ENCODE measurements at regions not wholly inside any gene's neighbourhood (a gene's known extent, or its start where the extent isn't known, plus 50 kb on each side); places are given as distances from the start of the nearest gene placed in this dataset.

- H2BK120ac ChIP-seq (replicated peaks; ENCODE audit: low read depth, low read length) = no peak overlapping the region
- H3K27ac ChIP-seq (ENCODE audit: low read depth, low read length) = no peak overlapping the region
- H3K79me2 ChIP-seq (ENCODE audit: control insufficient read depth in 1 of 2, insufficient read depth in 2 of 2, low read length in 2 of 2) = no peaks in the 10 kb centered on the region
- H2BK15ac ChIP-seq (ENCODE audit: low read length) = no peak overlapping the region
- H2AK5ac ChIP-seq (ENCODE audit: low read depth, low read length) = no peak overlapping the region
- H2AFZ ChIP-seq (ENCODE audit: low read length) = no peak overlapping the region
- no peak overlapping the region for H3K9ac ChIP-seq (replicated peaks in 1 of 4; ENCODE audit: extremely low read depth in 1 of 4, low read depth in 3 of 4, low read length in 3 of 4)
- 94% methylated on average over 2 of the region's 2 CpGs; no CpG with 5 or more reads in 1 of the 2 experiments for WGBS, 2 experiments (ENCODE audit: extremely low coverage in 1 of 2, insufficient coverage in 1 of 2, insufficient read length in 1 of 2, insufficient replicate concordance in 2 of 2, low coverage in 1 of 2, low lambda C conversion rate in 2 of 2, missing lambda C conversion rate in 1 of 2)
- no peak overlapping the region for H2BK20ac ChIP-seq (ENCODE audit: low read length)
- no peak overlapping the region for H4K5ac ChIP-seq (ENCODE audit: insufficient read length, low read depth, low read length)
- H3K4ac ChIP-seq (replicated peaks; ENCODE audit: insufficient read length, low read depth, low read length) = no peak overlapping the region
- H3K18ac ChIP-seq (ENCODE audit: extremely low read depth, low read length) = no peak overlapping the region
- H3K14ac ChIP-seq (ENCODE audit: insufficient read length) = no peak overlapping the region
- no peak overlapping the region for H3K56ac ChIP-seq (replicated peaks; ENCODE audit: insufficient read length, low read depth, low read length)
- H3K23ac ChIP-seq (ENCODE audit: insufficient read length) = no peak overlapping the region
- FAIRE-seq (no peak), DNase-seq (ENCODE audit: low read depth in 1 of 2, low spot score in 2 of 2) (no peak)
- peaks cover 0 to 4% (median 0%) of the 10 kb centered on the region in 4 experiments; a peak in 1 of 7 replicates for H3K27me3 ChIP-seq (replicated peaks in 1 of 4; ENCODE audit: control insufficient read depth in 3 of 4, extremely low read depth in 1 of 4, insufficient read depth in 3 of 4, low read length in 3 of 4)
- H3K4me3 ChIP-seq (ENCODE audit: extremely low read depth in 1 of 4, insufficient read depth in 2 of 4, low read depth in 3 of 4, low read length in 4 of 4) = no peak overlapping the region
- H4K91ac ChIP-seq (replicated peaks; ENCODE audit: insufficient read length, low read length) = no peak overlapping the region
- no peak overlapping the region for H3K4me2 ChIP-seq (ENCODE audit: insufficient read depth in 1 of 2, low read depth in 2 of 2, low read length in 2 of 2)
- H4K8ac ChIP-seq (ENCODE audit: extremely low read depth, insufficient read depth, low read length) = no peak overlapping the region
- ChIA-PET CTCF (ENCODE audit: partially characterized antibody) (interaction anchor here (0.7 to 1.1 kb wide), 2 partner anchors 10 to 47 kb away, joined by 3 read pairs; no protein-coding TSS in a partner anchor), POLR2A (ENCODE audit: partially characterized antibody) (no interaction called here)
- no peaks in the 10 kb centered on the region for H3K36me3 ChIP-seq (ENCODE audit: control insufficient read depth in 2 of 4, insufficient read depth in 4 of 4, low read length in 3 of 4)
- no peak overlapping the region for H2BK12ac ChIP-seq (ENCODE audit: low read depth, low read length)
- H4K20me1 ChIP-seq (replicated peaks in 1 of 2; ENCODE audit: control insufficient read depth in 1 of 2, insufficient read depth in 2 of 2, low read length in 2 of 2) = no peaks in the 10 kb centered on the region
- no peaks in the 10 kb centered on the region for H3K23me2 ChIP-seq (ENCODE audit: low read depth, low read length)
- no peaks in the 10 kb centered on the region for H3K9me3 ChIP-seq (ENCODE audit: insufficient read depth in 2 of 2, low read depth in 1 of 2, low read length in 1 of 2)
- H3K4me1 ChIP-seq (replicated peaks in 1 of 4; ENCODE audit: control insufficient read depth in 3 of 4, insufficient read depth in 4 of 4, low read length in 3 of 4) = peaks cover 0 to 5% (median 2%) of the 10 kb centered on the region in 4 experiments; a peak in 2 of 7 replicates
- no peak overlapping the region for H2BK5ac ChIP-seq (ENCODE audit: low read depth, low read length)
- H3K79me1 ChIP-seq (ENCODE audit: low read depth, low read length) = no peaks in the 10 kb centered on the region
- TF ChIP-seq CTCF (IDR thresholded peaks at IDR 0.05; ENCODE audit: control extremely low read depth in 1 of 3, insufficient read depth in 1 of 3, low read depth in 1 of 3, low read length in 3 of 3) (no peak), TBP (IDR thresholded peaks at IDR 0.05; ENCODE audit: low read depth, low read length) (no peak), SRF (IDR thresholded peaks at IDR 0.05; ENCODE audit: low read depth, low read length) (no peak), MAX (IDR thresholded peaks at IDR 0.05) (no peak), POLR2A (IDR thresholded peaks at IDR 0.05; ENCODE audit: control extremely low read depth in 1 of 2, low read depth in 2 of 2, low read length in 2 of 2) (no peak), RXRA (IDR thresholded peaks at IDR 0.05; ENCODE audit: insufficient read depth, low read depth, low read length) (no peak), CTBP2 (IDR thresholded peaks at IDR 0.05; ENCODE audit: borderline replicate concordance, insufficient read depth, insufficient read length, low read length) (no peak), BRCA1 (IDR thresholded peaks at IDR 0.05; ENCODE audit: low read depth, low read length) (no peak), KDM4A (IDR thresholded peaks at IDR 0.05; ENCODE audit: low read depth, low read length, severe bottlenecking) (no peak), GTF2F1 (IDR thresholded peaks at IDR 0.05; ENCODE audit: borderline replicate concordance, low read depth, low read length) (no peak), TCF12 (IDR thresholded peaks at IDR 0.05; ENCODE audit: low read depth, low read length) (no peak), RAD21 (IDR thresholded peaks at IDR 0.05 in 1 of 2, conservative IDR thresholded peaks at IDR 0.05 in 1 of 2; ENCODE audit: low read depth in 2 of 2, low read length in 2 of 2) (no peak)
These were observed 847.7 kb upstream of the MAP3K7 start for GRCh38 chr6:91434576-91434975.

All from H1 (cell line).